ENCODE measurements at regions not wholly inside any gene's neighbourhood (a gene's known extent, or its start where the extent isn't known, plus 50 kb on each side); places are given as distances from the start of the nearest gene placed in this dataset.
"Not testable (repeated sequence)": the region's sequence is repeated elsewhere in the genome, so short reads cannot be mapped to it uniquely, and the experiment has no call there.

DNA sequence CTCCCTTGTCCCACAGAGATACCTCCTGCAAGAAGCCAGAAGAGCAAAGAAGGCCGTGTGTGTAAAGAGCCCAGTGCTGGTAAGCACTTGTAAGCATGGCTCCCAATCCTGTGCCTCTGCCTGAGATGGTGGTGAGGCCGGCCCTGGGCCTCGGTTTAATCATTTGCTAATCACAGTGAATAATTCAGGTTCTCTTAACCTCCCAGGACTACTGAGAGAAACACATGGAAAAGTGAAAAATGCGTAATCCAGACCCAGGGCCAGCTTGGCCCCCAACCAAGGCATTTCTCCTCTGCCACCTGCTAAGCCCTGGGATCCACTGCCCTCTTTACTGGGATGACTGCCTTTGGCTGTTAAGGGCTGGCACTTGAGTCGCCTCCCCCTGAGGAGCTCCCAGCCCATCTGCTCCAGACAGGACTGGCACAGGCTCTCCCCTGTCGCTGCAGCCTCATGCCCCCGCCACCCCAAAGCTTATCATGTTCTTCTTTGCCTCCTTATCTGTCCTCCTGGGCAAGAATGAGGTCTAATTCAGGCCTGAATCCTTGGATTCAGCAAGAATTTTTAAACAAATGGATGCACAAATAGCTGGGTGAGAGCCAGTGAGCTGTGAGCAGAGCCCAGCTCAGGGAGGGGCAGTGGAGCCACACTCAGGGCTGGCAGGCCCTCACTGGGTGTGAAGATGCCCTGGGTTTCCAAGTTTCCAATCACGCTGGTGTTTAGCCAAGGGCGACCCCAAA lies 193.9 kb upstream of the HS6ST1 start:
- DNase-seq = no peak

DNA sequence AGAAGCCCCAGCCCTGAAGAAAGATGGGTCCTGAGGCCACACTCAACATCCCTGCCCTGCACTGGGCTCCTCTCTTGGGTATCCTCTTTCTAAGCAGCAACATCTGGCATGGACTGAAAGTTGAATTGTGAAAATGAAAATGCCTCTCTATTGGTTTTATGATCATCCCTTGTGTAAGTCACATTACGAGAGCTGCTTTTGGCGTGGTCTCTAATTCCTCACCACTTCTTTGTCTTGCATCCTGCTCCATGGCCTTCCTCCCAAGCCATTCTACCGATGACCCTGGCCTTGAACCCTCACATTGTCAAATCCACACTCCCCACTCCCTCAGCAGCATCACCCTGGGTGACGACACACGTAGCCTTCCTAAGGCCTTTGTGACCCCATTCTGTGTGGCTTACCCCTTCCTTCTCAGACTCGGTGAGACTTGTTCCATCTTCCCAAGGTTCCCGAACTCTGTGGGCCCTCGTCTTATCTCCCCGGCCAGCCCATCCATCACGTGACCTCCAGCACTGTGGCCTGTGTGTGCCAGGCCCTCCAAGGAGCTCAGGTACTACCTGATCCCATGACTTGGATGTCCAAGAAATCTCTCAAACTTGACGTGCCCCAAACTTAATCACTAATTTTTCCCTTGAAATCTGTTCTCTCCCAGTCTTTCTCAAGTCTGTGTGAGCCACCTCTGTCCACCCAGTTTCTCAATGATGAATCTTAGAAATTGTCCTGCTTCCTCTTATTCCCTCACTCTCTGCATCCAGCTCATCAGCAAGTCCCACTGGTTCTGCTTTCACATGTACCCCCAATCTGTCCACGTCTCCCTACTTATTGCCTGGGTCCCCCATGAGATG lies 194.7 kb upstream of the HS6ST1 start:
- no peak for DNase-seq

DNA sequence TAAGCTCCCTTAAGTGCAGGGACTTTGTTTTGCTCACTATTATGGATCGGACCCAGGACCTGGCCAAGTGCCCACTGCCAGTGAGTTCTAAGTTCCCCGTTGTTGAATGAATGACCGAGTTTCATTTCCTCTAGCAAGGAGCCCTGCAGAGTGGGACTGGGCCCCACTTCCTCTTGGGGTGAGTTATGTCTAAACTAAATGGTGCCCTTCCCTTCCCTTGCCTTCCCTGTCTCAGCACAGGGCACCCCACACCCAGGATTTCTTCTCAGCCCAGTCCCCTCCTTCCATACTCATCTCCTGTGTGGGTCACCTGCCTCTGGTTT lies 195.3 kb upstream of the HS6ST1 start:
- DNase-seq = no peak

DNA sequence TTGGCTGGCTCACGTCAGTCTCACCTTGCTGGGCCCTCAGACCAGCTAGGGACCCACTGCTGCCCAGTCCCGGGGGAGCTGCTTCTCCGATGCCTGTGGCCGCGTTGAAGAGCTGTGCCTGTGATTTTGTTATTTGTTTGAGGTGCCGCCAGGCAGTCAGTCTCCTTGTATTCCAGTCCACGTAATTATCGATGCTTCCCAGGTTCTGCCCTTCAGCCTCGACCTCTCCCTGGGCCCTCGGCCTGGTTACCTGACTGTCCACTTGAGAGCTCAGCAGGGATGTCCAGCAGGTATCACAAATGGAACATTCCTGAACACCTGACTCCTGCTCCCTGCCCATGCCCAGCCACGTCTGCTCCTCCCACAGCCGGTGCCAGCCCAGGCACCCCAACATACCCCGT lies 195.9 kb upstream of the HS6ST1 start:
- DNase-seq = no peak

DNA sequence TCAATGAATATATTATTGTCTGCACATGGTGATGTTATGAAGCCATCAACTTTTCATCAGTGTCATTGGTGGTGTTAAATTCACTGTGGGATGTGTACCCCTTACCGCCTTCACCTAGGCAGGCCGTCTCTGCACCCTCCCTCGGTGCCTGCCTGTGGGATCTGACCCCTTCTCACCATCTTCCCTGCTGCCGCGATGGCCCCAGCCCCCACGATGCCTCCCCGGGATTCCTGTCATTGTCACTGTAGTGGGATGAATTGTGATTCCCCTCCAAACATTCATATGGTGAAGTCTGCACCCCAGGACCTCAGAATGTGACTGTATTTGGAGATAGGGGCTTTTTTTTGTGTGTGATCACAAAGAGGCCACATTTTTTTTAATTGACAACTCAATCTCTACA lies 198.3 kb upstream of the HS6ST1 start:
- no peak for DNase-seq

DNA sequence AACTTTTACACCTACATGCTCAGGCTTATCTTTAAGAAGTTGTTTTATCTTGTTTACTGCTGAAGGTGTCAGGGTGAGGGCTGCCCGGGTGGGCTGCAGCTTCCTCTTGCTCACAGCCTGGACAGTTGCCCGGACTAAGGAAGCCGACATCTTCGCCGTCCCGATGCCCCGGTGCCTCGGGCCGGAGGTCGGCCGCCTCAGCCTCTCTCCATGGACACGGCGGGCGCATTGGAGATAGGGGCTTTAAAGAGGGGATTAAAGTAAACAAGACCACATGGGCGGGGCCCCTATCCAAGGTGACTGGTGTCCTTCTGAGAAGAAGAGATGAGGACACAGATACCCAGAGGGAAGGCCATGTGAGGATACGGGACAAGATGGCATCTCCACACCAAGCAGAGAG lies 200.4 kb upstream of the HS6ST1 start:
- DNase-seq = not testable (repeated sequence)

DNA sequence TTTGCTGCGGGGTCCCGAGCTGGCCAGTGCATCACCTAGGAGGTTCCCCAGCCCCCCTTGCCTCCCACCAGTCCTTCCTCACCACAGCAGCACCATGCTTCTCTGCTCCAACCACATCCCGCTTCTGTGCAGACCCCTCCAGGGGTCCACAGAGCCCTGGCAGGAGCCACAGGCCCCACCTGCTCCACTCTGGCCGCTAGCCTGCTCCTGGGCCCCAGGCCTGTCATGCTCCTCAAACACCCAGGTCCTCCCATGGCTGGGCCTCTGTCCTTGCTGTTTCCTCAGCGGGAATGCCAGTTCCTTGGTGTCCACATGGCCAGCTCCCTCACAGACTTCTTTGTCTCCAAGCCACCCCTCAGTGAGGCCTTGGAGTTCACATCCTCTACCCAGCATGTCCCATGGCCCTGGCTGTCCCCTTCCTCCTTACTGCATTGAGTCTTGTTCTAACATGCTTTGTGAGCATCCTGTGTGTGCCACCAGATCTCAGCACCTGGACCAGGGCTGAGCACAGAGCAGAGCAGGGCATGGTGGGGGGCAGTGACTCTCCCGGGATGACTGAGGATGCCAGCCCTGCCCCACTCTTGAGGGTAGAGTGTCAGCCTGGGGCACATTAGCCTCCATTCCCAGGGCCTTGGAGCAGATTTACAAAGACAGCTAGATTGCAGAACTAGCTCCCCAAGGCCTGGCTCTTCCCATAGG lies 201.0 kb upstream of the HS6ST1 start:
- no peak for DNase-seq

DNA sequence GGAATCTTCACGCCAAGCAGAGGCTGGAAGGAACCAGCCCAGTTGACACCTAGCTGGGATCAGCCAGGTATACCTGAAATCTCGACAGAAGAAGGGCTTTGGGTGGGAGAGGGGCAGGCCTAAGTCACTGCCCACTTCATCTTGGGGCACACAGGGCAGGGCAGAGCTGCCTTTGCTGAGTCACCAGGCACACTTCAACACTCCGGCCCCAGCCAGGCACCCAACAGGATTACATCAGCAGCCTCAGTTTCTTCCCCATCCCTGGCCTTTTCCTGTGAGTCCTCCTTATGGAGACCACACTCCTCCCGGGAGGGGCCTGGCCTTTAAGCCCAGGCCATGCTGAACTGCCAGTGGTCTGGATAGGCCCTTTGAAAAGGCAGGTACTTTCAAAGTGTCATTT lies 201.7 kb upstream of the HS6ST1 start:
- no peak for DNase-seq

DNA sequence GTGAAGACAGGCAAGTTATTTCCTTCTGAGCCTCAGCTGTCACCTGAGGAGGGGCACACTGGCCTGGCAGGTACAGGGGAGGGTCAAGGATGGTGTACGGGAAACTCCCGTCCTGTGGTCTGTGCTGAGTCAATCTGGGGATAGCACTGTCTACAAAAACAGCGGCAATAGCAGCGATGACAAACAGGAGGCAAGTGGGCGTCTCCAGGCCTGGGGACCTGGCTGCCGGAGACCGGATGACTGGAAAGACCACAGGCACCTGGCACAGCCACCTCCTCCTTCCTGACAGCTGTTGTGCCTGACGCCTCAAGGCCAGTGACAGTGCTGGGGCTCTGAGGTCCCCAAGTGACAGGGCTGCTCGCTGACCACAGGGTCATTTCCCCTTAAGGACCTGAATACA lies 202.1 kb upstream of the HS6ST1 start:
- no peak for DNase-seq

DNA sequence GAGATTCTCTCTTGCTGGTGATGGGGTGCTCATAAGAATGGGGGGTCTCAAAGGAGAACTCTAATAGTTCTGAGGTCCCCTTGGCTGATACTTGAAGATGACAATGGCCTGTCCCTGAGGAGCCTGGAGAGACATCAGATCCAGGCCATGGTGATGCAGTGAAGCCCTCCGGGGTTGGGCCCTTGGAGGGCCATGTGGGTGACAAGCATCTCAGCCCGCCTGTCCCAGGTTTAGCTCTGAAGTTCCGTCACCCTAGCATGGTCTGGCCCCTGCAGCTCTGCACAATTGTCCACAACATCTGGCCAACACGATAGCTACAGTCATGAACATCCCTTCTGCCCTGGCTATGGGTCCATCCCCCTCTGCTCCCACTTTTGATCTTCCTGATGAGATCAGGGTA lies 202.8 kb upstream of the HS6ST1 start:
- DNase-seq = no peak

DNA sequence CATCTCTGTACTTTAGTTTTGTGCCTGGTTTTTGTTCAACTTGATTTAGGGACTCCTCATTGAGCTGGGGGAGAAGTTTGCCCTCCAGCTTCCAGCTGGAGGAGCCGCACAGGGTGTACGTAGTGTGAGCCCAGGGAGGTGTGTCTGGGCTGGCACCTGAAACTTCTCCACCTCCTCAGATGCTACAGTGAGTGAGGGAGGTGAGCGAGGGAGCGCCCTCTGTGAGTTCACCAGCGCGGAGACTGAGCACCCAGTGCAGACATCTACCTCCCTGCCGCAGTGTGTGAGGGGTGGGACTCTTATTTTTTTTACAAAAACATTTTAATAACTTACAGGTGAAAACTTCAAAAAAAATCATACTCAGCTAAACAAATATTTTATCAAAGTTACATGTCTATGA lies 204.2 kb upstream of the HS6ST1 start:
- DNase-seq = no peak

DNA sequence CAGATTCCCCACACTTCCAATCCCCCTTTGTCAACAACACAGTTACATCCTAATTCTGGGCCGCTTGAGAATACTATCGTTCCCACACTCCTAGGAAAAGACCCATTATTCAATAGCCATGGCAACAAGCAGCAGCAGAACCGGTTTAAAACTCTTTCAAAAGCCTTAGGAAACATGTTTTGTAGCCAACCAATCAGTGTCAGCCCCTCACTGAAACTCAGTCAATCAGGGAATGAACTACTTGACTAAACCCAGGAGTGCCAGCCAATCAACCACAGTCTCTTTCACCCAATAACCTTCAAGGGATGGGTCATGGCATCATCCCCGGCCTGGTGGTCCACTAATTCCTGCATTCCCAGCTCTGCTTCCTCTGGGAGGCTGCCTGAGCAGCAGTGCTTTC lies 204.8 kb upstream of the HS6ST1 start:
- DNase-seq = no peak

DNA sequence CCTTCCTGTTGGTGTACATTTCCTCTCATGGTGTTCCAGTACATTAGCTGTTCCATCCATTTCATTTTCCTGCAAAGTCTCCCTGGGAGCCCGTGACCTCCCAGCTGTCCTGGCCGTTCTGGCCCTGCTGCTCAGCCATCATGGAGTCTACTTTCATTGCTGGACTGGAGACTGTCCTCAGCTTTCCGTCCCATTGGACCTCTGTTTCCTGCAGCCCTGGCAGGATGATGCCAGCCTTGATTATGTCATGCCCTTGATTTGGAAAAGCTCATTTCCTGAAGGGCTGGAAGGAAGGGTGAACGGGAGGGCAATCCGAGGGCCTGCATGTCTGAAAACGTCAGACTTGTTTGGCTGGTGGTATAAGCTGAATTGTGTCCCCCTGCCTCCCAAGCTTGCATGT lies 205.5 kb upstream of the HS6ST1 start:
- no peak for DNase-seq

DNA sequence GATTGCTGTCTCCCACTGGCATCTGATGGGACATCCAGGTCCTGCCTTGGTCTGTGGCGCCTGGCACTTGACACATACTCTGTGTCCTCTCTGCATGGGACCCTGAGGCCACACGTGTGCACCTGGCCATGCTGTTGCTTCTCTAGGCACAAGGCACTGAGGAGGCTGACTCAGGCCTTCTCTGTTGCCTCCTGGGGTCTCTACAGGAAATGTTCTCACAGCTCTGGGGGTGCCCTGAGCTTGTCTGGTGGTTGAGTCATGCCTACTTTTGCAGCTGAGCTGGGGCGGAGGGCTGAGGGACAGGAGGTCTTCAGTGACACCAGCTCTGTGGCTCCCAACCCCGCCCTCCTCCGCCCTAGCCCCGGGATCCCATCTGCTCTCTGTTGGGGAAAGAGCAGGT lies 207.0 kb upstream of the HS6ST1 start:
- no peak for DNase-seq

DNA sequence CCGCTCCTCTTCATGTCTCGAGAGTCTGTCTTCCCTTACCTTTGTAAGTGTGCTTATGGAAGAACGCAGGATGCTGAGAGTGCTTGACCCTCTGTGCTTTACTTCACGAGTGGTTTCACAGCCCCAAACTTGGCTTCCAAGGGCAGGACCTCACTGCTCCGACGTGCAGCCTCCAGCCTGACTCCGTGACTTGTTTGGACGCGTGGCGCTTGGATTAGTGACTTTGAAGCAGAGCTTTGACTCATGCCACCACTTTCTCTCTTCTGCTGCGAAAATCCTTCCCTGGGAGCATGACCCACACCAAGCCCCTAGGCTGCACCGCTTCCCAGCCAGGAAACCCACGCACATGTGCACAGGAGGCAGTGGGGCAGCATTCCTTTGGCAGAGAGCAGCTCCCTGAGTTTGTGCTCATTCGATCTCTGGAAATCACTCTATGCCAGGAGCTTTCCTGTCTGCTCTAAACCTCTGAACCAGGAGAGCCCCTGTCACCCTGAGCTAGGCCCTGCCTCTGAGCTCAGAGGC lies 207.8 kb upstream of the HS6ST1 start:
- no peak for DNase-seq

DNA sequence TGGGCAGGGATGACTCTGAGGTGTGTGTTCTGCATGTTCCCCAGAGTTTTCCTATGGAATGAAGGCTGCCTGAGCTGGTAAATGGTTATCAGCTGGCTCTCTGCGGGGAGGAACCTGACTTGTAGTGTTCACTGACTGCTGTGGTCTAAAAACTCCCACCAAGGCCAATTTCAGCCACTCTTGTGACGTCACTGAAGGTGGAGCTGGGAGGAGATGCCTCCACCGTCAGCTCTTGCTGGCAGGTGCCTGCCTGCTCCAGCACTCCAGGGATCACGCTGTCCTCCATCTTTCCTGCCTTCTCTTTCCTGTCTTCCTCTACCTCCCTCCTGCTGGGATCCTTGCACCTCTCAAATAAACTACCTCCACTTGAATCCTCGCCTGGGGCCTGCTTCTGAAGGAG lies 209.5 kb upstream of the HS6ST1 start:
- no peak for DNase-seq

DNA sequence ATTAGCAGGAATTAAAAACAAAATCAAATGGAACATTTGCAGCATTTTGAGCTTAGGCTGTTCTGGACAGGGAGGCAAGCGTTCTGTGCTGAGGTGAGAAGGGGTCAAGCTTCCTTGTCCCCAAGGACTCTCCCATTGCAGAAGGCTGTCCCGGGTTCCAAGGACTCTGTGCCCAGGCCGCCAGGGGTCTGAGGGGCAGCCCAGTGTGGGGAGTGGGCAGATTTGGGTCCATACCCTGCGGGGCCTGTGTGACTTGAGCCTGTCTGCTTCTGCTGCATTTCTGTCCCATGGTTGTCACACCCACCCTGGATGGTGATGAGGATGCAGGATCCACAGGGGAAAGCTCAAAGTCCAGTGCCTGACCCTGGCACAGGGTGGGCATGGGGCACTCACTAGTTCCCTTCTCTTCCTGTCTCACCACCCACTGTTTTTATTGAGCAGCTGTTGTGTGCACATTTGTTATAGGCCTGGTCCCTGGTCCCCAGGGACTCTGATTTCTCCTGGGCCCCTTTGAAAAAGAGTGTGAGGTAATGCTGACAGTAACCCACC lies 211.4 kb upstream of the HS6ST1 start:
- no peak for DNase-seq

DNA sequence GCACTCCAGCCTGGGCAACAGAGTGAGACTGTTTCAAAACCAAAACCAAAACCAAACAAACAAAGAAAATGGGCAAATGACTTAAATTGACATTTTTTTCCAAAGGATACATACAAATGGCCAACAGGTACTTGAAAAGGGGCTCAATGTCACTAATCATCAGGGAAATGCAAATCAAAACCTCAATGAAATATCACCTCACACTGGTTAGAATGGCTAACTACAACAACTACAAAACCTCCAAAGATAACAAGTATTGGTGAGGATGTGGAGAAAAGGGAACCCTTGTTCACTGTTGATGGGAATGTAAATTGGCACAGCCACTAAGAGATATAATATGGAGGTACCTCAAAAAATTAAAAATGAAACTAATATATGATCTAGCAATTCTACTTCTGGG lies 213.2 kb upstream of the HS6ST1 start:
- no peak for DNase-seq

DNA sequence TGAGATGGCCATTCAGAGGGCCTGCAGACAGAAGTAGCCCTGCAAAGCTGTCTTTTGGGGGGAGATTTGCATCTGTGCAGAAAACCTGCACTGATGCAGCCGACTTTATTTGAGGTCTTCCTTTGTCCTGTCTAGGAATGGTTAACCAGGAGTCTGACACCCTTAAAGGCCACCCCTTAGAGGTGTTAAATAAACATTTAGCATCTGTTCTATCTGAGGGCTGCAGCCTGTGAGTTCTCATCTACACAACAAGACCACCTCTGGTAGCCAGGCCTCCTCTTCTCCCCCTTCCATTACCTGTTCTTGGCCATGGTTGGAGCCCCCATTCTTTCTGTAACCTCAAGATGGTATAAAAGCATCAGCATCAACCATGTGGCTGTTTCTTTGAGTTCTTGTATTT lies 214.4 kb upstream of the HS6ST1 start:
- DNase-seq = no peak

DNA sequence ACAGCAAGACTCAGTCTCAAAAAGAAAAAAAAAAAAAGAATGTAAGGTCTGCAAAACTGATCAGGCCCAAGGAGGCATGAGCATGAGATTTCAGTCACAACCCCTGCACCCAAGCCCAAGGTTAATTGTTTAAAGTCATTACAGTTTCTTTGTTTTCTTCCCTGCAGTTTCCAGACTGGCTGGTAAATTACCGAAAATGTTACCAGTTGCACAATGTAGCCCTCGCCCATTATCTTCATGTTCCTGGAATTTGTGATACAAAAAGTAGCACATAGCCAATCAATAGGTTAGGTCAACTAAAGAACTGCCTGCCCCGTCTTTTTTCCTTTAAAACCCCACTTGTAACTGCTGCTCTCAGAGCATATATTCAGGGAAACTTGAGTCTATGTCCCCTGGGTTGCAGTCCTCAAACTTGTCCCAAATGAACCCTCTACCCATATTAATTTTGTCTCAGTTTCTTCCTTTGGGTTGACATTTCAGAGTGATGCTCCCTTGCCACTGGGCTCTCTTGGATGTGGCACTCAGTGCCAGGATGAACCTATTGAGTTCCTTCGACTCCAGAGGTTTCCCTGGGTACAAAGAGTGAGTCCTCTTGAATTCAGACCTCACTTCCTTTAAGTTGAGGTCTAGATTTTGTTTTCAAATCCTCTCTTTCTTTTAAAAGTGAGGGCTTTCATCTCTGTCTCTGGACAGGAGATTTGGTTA lies 216.2 kb upstream of the HS6ST1 start:
- no peak for DNase-seq

DNA sequence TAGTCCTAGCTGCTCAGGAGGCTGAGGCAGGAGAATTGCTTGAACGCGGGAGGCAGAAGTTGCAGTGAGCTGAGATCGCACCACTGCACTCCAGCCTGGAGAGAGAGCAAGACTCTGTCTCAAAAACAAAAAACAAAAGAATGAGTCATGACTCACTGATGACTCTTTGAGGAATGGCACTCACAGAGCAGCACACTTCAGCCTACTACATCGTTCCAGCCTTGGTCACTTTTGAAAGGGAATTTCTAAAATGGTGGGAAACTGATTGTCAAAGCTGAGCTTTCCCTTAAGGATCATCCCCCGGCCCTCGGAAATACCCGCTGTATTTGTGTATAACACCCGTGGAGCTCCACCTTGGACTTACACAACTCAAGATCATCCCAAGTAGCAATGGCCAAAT lies 217.3 kb upstream of the HS6ST1 start:
- DNase-seq = no peak

DNA sequence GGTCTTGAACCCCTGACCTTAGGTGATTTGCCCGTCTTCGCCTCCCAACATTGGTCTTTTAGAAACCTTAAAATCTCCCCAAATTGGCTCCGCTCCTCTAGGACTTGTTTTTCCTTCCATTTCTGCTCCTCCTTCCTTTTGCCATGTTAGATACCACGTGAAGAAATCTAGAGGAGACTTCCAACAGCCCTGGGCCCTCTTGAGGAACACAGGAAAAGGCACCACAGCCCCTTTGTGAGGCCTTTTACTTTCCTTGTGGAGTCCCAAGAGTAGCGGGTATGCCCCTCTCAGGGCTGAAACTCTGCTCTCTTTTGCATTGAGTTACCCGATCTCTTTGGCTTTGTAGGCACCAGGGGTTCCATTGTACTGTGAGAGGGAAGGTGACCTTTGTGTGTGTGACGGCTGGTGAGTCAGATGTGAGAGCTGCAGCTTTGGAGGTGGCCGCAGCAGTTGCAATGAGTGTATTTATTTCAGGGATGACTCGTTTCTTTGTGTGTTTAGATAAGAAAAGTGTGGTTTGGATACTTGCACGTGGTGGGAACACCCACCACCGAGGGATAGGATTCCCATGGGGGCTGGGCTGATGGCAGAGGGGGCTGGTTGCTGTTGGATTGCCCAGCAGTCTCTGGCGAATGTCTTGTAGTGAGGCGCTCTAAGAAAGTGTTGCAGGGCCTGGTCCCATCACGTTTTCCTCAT lies 218.4 kb upstream of the HS6ST1 start:
- no peak for DNase-seq

All from stimulated activated CD4-positive, alpha-beta T cell treated with anti-CD3 and anti-CD28 coated beads, Interleukin-4, amount 100 ng/mL, for 4 hours (primary cell).